ENCODE measurements at regions not wholly inside any gene's neighbourhood (a gene's known extent, or its start where the extent isn't known, plus 50 kb on each side); places are given as distances from the start of the nearest gene placed in this dataset.

DNA sequence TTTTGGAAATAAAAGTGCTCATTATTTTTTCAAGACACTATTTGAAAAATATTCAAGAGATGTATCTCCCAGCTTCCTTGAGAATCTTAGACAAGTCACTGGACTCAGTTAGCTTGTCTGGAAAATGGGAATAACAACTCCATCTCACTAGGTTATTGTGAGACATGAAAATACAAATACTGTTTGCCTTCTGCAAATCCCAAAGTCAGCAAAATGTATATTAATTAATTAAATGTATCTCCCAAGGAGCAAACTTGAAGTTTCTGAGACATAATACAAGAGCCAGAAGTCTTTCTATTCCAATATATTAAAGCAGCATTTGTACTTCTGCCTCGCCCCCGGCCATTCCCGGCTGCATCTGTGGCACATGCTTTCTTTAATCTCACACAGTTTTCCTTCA, 54.6 kb upstream of the ID4 start:
- no peak for ATAC-seq (ENCODE audit: low FRiP score in 2 of 2)
- no peak for DNase-seq
- no peak for TF ChIP-seq POLR2A (IDR thresholded peaks at IDR 0.05)
- no peak for TF ChIP-seq POLR2AphosphoS5 (IDR thresholded peaks at IDR 0.05)
- TF ChIP-seq EP300 (IDR thresholded peaks at IDR 0.05), result no peak
- TF ChIP-seq, protein P1, sequence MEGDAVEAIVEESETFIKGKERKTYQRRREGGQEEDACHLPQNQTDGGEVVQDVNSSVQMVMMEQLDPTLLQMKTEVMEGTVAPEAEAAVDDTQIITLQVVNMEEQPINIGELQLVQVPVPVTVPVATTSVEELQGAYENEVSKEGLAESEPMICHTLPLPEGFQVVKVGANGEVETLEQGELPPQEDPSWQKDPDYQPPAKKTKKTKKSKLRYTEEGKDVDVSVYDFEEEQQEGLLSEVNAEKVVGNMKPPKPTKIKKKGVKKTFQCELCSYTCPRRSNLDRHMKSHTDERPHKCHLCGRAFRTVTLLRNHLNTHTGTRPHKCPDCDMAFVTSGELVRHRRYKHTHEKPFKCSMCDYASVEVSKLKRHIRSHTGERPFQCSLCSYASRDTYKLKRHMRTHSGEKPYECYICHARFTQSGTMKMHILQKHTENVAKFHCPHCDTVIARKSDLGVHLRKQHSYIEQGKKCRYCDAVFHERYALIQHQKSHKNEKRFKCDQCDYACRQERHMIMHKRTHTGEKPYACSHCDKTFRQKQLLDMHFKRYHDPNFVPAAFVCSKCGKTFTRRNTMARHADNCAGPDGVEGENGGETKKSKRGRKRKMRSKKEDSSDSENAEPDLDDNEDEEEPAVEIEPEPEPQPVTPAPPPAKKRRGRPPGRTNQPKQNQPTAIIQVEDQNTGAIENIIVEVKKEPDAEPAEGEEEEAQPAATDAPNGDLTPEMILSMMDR (IDR thresholded peaks at IDR 0.05), result no peak
- no peak overlapping the region for H3K4me3 ChIP-seq
- H3K4me1 ChIP-seq, result peaks cover 0 to 4% (median 0%) of the 10 kb centered on the region in 4 donors
- H3K27ac ChIP-seq, result no peak overlapping the region
- no peaks in the 10 kb centered on the region for H3K27me3 ChIP-seq
- H3K9me3 ChIP-seq, result no peaks in the 10 kb centered on the region
- no peaks in the 10 kb centered on the region for H3K36me3 ChIP-seq
- 72 to 90% methylated on average over 3 of the region's 3 CpGs for WGBS, 2 donors

Small RNA genes lying in the stretch of these regions (small RNA-seq; reads per million reads assigned to genes)
- gene MIR548A1 (0 reads per million in 4 donors), gene RNA5SP205 (0 reads per million in 4 donors), gene RNU6-801P (0 reads per million in 4 donors)

Data from upper lobe of left lung (tissue), 6 donors.